ENCODE measurements at regions not wholly inside any gene's neighbourhood (a gene's known extent, or its start where the extent isn't known, plus 50 kb on each side); places are given as distances from the start of the nearest gene placed in this dataset.

GRCh38 chr3:178058629-178059028 is 477.6 kb upstream of the KCNMB2 start:
- H2AFZ ChIP-seq: no peak overlapping the region
- CTCF ChIA-PET: no interaction called here
- H3K9me2 ChIP-seq (ENCODE audit: insufficient read depth): no peaks in the 10 kb centered on the region
- no peaks in the 10 kb centered on the region for H3K79me2 ChIP-seq (ENCODE audit: low read depth)
- no peaks in the 10 kb centered on the region; the same call in 1 of the 2 replicates for H3K9me3 ChIP-seq (ENCODE audit: insufficient read depth, low read depth)
- H3K4me2 ChIP-seq: no peak overlapping the region
- H3K27me3 ChIP-seq (ENCODE audit: insufficient read depth, low read depth): no peaks in the 10 kb centered on the region
- no peaks in the 10 kb centered on the region for H3F3A ChIP-seq (ENCODE audit: insufficient read depth, low read depth)
- no peak overlapping the region for H3K27ac ChIP-seq
- no TSS peak for BruUV-seq (replicated peaks)
- intact Hi-C loops (cut with micrococcal nuclease; ENCODE audit: unreplicated experiment): no loop called here
- no peaks in the 10 kb centered on the region for H3K4me1 ChIP-seq (replicated peaks; ENCODE audit: insufficient read depth)
- no peak for DNase-seq
- H3K36me3 ChIP-seq (ENCODE audit: low read depth): no peaks in the 10 kb centered on the region
- POLR2A ChIA-PET (ENCODE audit: unreplicated experiment): no interaction called here
- H4K20me1 ChIP-seq (ENCODE audit: insufficient read depth): no peaks in the 10 kb centered on the region
- no peak overlapping the region for H3K4me3 ChIP-seq
- no peak for TF ChIP-seq CTCF (conservative IDR thresholded peaks at IDR 0.05)
- TF ChIP-seq EZH2 (IDR thresholded peaks at IDR 0.05; ENCODE audit: low read depth): no peak

GRCh38 chr3:178059119-178059518 is 477.1 kb upstream of the KCNMB2 start:
- H3K27ac ChIP-seq: no peak overlapping the region
- ChIA-PET CTCF (no interaction called here), POLR2A (ENCODE audit: unreplicated experiment) (no interaction called here)
- no TSS peak for BruUV-seq (replicated peaks)
- no peak overlapping the region for H2AFZ ChIP-seq
- H3K79me2 ChIP-seq (ENCODE audit: low read depth): no peaks in the 10 kb centered on the region
- no peaks in the 10 kb centered on the region for H3F3A ChIP-seq (ENCODE audit: insufficient read depth, low read depth)
- no peaks in the 10 kb centered on the region for H4K20me1 ChIP-seq (ENCODE audit: insufficient read depth)
- H3K4me1 ChIP-seq (replicated peaks; ENCODE audit: insufficient read depth): no peaks in the 10 kb centered on the region
- H3K27me3 ChIP-seq (ENCODE audit: insufficient read depth, low read depth): no peaks in the 10 kb centered on the region
- H3K4me2 ChIP-seq: no peak overlapping the region
- no peak overlapping the region for H3K4me3 ChIP-seq
- no peak for DNase-seq
- no peaks in the 10 kb centered on the region; the same call in 1 of the 2 replicates for H3K9me3 ChIP-seq (ENCODE audit: insufficient read depth, low read depth)
- TF ChIP-seq CTCF (conservative IDR thresholded peaks at IDR 0.05) (no peak), EZH2 (IDR thresholded peaks at IDR 0.05; ENCODE audit: low read depth) (no peak)
- no peaks in the 10 kb centered on the region for H3K36me3 ChIP-seq (ENCODE audit: low read depth)
- H3K9me2 ChIP-seq (ENCODE audit: insufficient read depth): no peaks in the 10 kb centered on the region
- intact Hi-C loops (cut with micrococcal nuclease; ENCODE audit: unreplicated experiment): no loop called here

GRCh38 chr3:178059836-178060235 is 476.4 kb upstream of the KCNMB2 start:
- H3K27me3 ChIP-seq (ENCODE audit: insufficient read depth, low read depth): no peaks in the 10 kb centered on the region
- no peak for DNase-seq
- H3K4me2 ChIP-seq: no peak overlapping the region
- no peak for TF ChIP-seq EZH2 (IDR thresholded peaks at IDR 0.05; ENCODE audit: low read depth)
- H3K4me1 ChIP-seq (replicated peaks; ENCODE audit: insufficient read depth): no peaks in the 10 kb centered on the region
- no peak overlapping the region for H2AFZ ChIP-seq
- intact Hi-C loops (cut with micrococcal nuclease; ENCODE audit: unreplicated experiment): no loop called here
- no peaks in the 10 kb centered on the region for H3K9me3 ChIP-seq (ENCODE audit: insufficient read depth, low read depth)
- H3K36me3 ChIP-seq (ENCODE audit: low read depth): no peaks in the 10 kb centered on the region
- BruUV-seq (replicated peaks): no TSS peak
- CTCF ChIA-PET: no interaction called here
- H3K79me2 ChIP-seq (ENCODE audit: low read depth): no peaks in the 10 kb centered on the region
- H3F3A ChIP-seq (ENCODE audit: insufficient read depth, low read depth): no peaks in the 10 kb centered on the region
- no peak overlapping the region for H3K27ac ChIP-seq
- H4K20me1 ChIP-seq (ENCODE audit: insufficient read depth): no peaks in the 10 kb centered on the region
- no peaks in the 10 kb centered on the region for H3K9me2 ChIP-seq (ENCODE audit: insufficient read depth)
- POLR2A ChIA-PET (ENCODE audit: unreplicated experiment): no interaction called here
- no peak overlapping the region for H3K4me3 ChIP-seq

- no peak overlapping the region for H2AFZ ChIP-seq
- H3K27me3 ChIP-seq (ENCODE audit: insufficient read depth, low read depth): no peaks in the 10 kb centered on the region
- H3F3A ChIP-seq (ENCODE audit: insufficient read depth, low read depth): no peaks in the 10 kb centered on the region
- POLR2A ChIA-PET (ENCODE audit: unreplicated experiment): no interaction called here
- no peak overlapping the region for H3K4me3 ChIP-seq
- H3K79me2 ChIP-seq (ENCODE audit: low read depth): no peaks in the 10 kb centered on the region
- H3K36me3 ChIP-seq (ENCODE audit: low read depth): no peaks in the 10 kb centered on the region
- no peaks in the 10 kb centered on the region for H3K4me1 ChIP-seq (replicated peaks; ENCODE audit: insufficient read depth)
- H4K20me1 ChIP-seq (ENCODE audit: insufficient read depth): no peaks in the 10 kb centered on the region
- no peaks in the 10 kb centered on the region for H3K9me3 ChIP-seq (ENCODE audit: insufficient read depth, low read depth)
- CTCF ChIA-PET: no interaction called here
- H3K4me2 ChIP-seq: no peak overlapping the region
- H3K27ac ChIP-seq: no peak overlapping the region
- intact Hi-C loops (cut with micrococcal nuclease; ENCODE audit: unreplicated experiment): no loop called here
- TF ChIP-seq CTCF (conservative IDR thresholded peaks at IDR 0.05) (no peak), EZH2 (IDR thresholded peaks at IDR 0.05; ENCODE audit: low read depth) (no peak)
- DNase-seq: no peak
- BruUV-seq (replicated peaks): no TSS peak
- H3K9me2 ChIP-seq (ENCODE audit: insufficient read depth): no peaks in the 10 kb centered on the region
Observed at GRCh38 chr3:178060407-178060806, 475.8 kb upstream of the KCNMB2 start.

Measured in PC-9 (cell line).